ENCODE measurements at regions not wholly inside any gene's neighbourhood (a gene's known extent, or its start where the extent isn't known, plus 50 kb on each side); places are given as distances from the start of the nearest gene placed in this dataset.

- H3K4me1 ChIP-seq (ENCODE audit: insufficient read depth, low read length), result no peaks in the 10 kb centered on the region
- H3K9me3 Mint-ChIP-seq, result no peaks in the 10 kb centered on the region
- no peaks in the 10 kb centered on the region for H3K27me3 Mint-ChIP-seq
- H3K4me3 ChIP-seq (ENCODE audit: low read length), result no peak overlapping the region
- H3K9me3 ChIP-seq (ENCODE audit: control insufficient read depth in 1 of 2, insufficient read depth in 1 of 2, low read length in 2 of 2), result no peaks in the 10 kb centered on the region
- H3K4me1 Mint-ChIP-seq (ENCODE audit: low read depth), result no peaks in the 10 kb centered on the region
- no peak for DNase-seq
- no peak overlapping the region for H3K4me3 Mint-ChIP-seq
- no peaks in the 10 kb centered on the region for H3K36me3 ChIP-seq (ENCODE audit: insufficient read depth, low read length)
- ChIA-PET POLR2A (no interaction called here), CTCF (no interaction called here)
- no peak for ATAC-seq (ENCODE audit: poor library complexity)
- no peak for TF ChIP-seq CTCF (IDR thresholded peaks at IDR 0.05)
- intact Hi-C loops (cut with DNase I, micrococcal nuclease), result no loop called here
- H3K36me3 Mint-ChIP-seq (ENCODE audit: low read depth), result no peaks in the 10 kb centered on the region
- no peak overlapping the region for H3K27ac Mint-ChIP-seq
- no peaks in the 10 kb centered on the region for H3K27me3 ChIP-seq (ENCODE audit: control insufficient read depth in 1 of 2, insufficient read depth in 2 of 2, low read length in 2 of 2)
- no peak overlapping the region for H3K27ac ChIP-seq (ENCODE audit: low read depth in 1 of 2, low read length in 2 of 2)
These were observed 81.2 kb upstream of the ATXN7L3B start for GRCh38 chr12:74456431-74456830.

GRCh38 chr12:74468401-74468800 lies 69.2 kb upstream of the ATXN7L3B start:
- H3K27me3 Mint-ChIP-seq, result peaks cover 27% of the 10 kb centered on the region
- H3K4me1 Mint-ChIP-seq (ENCODE audit: low read depth), result no peaks in the 10 kb centered on the region
- no peak for DNase-seq
- POLR2A ChIA-PET, result no interaction called here
- H3K4me1 ChIP-seq (ENCODE audit: insufficient read depth, low read length), result no peaks in the 10 kb centered on the region
- no peaks in the 10 kb centered on the region for H3K36me3 Mint-ChIP-seq (ENCODE audit: low read depth)
- H3K27ac ChIP-seq (ENCODE audit: low read depth in 1 of 2, low read length in 2 of 2), result no peak overlapping the region
- CTCF ChIA-PET, result no interaction called here
- H3K36me3 ChIP-seq (ENCODE audit: insufficient read depth, low read length), result no peaks in the 10 kb centered on the region
- no peaks in the 10 kb centered on the region for H3K9me3 Mint-ChIP-seq
- no peak overlapping the region for H3K4me3 Mint-ChIP-seq
- no peak for TF ChIP-seq CTCF (IDR thresholded peaks at IDR 0.05)
- ATAC-seq (ENCODE audit: poor library complexity), result no peak
- H3K9me3 ChIP-seq (ENCODE audit: control insufficient read depth in 1 of 2, insufficient read depth in 1 of 2, low read length in 2 of 2), result no peaks in the 10 kb centered on the region
- H3K27ac Mint-ChIP-seq, result no peak overlapping the region
- intact Hi-C loops (cut with DNase I, micrococcal nuclease), result no loop called here
- no peak overlapping the region for H3K4me3 ChIP-seq (ENCODE audit: low read length)
- H3K27me3 ChIP-seq (ENCODE audit: control insufficient read depth in 1 of 2, insufficient read depth in 2 of 2, low read length in 2 of 2), result no peaks in the 10 kb centered on the region

GRCh38 chr12:74476234-74476633 lies 61.4 kb upstream of the ATXN7L3B start:
- TF ChIP-seq CTCF (IDR thresholded peaks at IDR 0.05), result no peak
- intact Hi-C loops (cut with DNase I, micrococcal nuclease), result no loop called here

More at GRCh38 chr12:74476234-74476633, 61.4 kb upstream of the ATXN7L3B start:
- POLR2A ChIA-PET, result no interaction called here
- no peaks in the 10 kb centered on the region for H3K36me3 Mint-ChIP-seq (ENCODE audit: low read depth)
- ATAC-seq (ENCODE audit: poor library complexity) (no peak), DNase-seq (no peak)
- Histone ChIP-seq H3K36me3 (ENCODE audit: insufficient read depth, low read length) (no peaks in the 10 kb centered on the region), H3K27me3 (ENCODE audit: control insufficient read depth in 1 of 2, insufficient read depth in 2 of 2, low read length in 2 of 2) (no peaks in the 10 kb centered on the region), H3K4me3 (ENCODE audit: low read length) (no peak overlapping the region), H3K27ac (ENCODE audit: low read depth in 1 of 2, low read length in 2 of 2) (no peak overlapping the region), H3K9me3 (ENCODE audit: control insufficient read depth in 1 of 2, insufficient read depth in 1 of 2, low read length in 2 of 2) (no peaks in the 10 kb centered on the region), H3K4me1 (ENCODE audit: insufficient read depth, low read length) (no peaks in the 10 kb centered on the region)
- H3K4me1 Mint-ChIP-seq (ENCODE audit: low read depth), result no peaks in the 10 kb centered on the region
- H3K27me3 Mint-ChIP-seq, result peaks cover 6% of the 10 kb centered on the region
- CTCF ChIA-PET, result no interaction called here
- H3K4me3 Mint-ChIP-seq, result no peak overlapping the region
- no peak overlapping the region for H3K27ac Mint-ChIP-seq
- H3K9me3 Mint-ChIP-seq, result no peaks in the 10 kb centered on the region
